H1 (cell line): ENCODE measurements at regions not wholly inside any gene's neighbourhood (a gene's known extent, or its start where the extent isn't known, plus 50 kb on each side); places are given as distances from the start of the nearest gene placed in this dataset.
A peak's percentile ranks its signal among the peaks of the same experiment; 100 is the strongest.

ENCODE experiments used
- CTCF ChIA-PET: fragments of 300-600 bp; sonication (Branson Sonifier 250); formaldehyde crosslinking; loops from one replicate; lab custom pipeline; 2021; ENCODE audit not compliant: partially characterized antibody; lab: Charles Lee
- POLR2A ChIA-PET: fragments of 300-600 bp; sonication (Branson Sonifier 250); formaldehyde crosslinking; loops from one replicate; lab custom pipeline; 2021; ENCODE audit warnings: inconsistent platforms; ENCODE audit not compliant: partially characterized antibody; lab: Charles Lee
- DNase-seq, 2 experiments: peaks; one replicate each; pipeline versions ENCODE4 v3.0.0 to v3.0.0-alpha.2; 2010 to 2022; ENCODE audit warnings: low spot score in 2 of 2, low read depth in 1 of 2, mixed read lengths in 1 of 2
- FAIRE-seq: peaks from 2 replicates; lab custom pipeline; 2011; peaks lifted over from hg19 to GRCh38; lab: Jason Lieb, UNC
- H2AFZ ChIP-seq: 2 replicates; pipeline ENCODE4 v1.8.1; 2012; ENCODE audit warnings: low read length, inconsistent platforms
- H2AK5ac ChIP-seq: 2 replicates; pipeline ENCODE4 v1.6.1; 2013; ENCODE audit warnings: low read depth, low read length
- H2BK120ac ChIP-seq: replicated peaks from 2 replicates; pipeline ENCODE3; 2013; ENCODE audit warnings: low read depth, low read length, inconsistent platforms
- H2BK12ac ChIP-seq: 2 replicates; pipeline ENCODE4 v1.6.1; 2013; ENCODE audit warnings: low read depth, low read length
- H2BK15ac ChIP-seq: 2 replicates; pipeline ENCODE4 v1.6.1; 2013; ENCODE audit warnings: low read length
- H2BK20ac ChIP-seq: 2 replicates; pipeline ENCODE4 v1.6.1; 2013; ENCODE audit warnings: low read length
- H2BK5ac ChIP-seq: 2 replicates; pipeline ENCODE4 v1.6.1; 2013; ENCODE audit warnings: low read depth, low read length
- H3K14ac ChIP-seq: 2 replicates; pipeline ENCODE4 v1.6.1; 2013; ENCODE audit warnings: inconsistent platforms; ENCODE audit not compliant: insufficient read length
- H3K18ac ChIP-seq: 2 replicates; pipeline ENCODE4 v1.6.1; 2013; ENCODE audit warnings: low read length; ENCODE audit errors: extremely low read depth
- H3K23ac ChIP-seq: 2 replicates; pipeline ENCODE4 v1.6.1; 2013; ENCODE audit warnings: inconsistent platforms; ENCODE audit not compliant: insufficient read length
- H3K23me2 ChIP-seq: 2 replicates; pipeline ENCODE4 v1.6.1; 2013; ENCODE audit warnings: low read depth, low read length
- H3K27ac ChIP-seq: 2 replicates; pipeline ENCODE4 v1.6.1; 2011; ENCODE audit warnings: low read depth, low read length, inconsistent platforms
- H3K27me3 ChIP-seq, 4 experiments: replicated peaks in 1 of 4; 1 replicate in 1 of 4; 2 replicates in 3 of 4; pipeline versions ENCODE4 v1.6.1 to v1.8.1; 2011 to 2013; ENCODE audit warnings: low read length in 3 of 4, mild to moderate bottlenecking in 3 of 4, inconsistent platforms in 2 of 4, mixed read lengths in 2 of 4, moderate library complexity in 1 of 4; ENCODE audit not compliant: control insufficient read depth in 3 of 4, insufficient read depth in 3 of 4; ENCODE audit errors: extremely low read depth in 1 of 4
- H3K36me3 ChIP-seq, 4 experiments: 2 replicates each; pipeline versions ENCODE4 v1.6.1 to v1.8.1; 2011 to 2013; ENCODE audit warnings: mild to moderate bottlenecking in 4 of 4, low read length in 3 of 4, moderate library complexity in 2 of 4, control low read depth in 1 of 4, inconsistent platforms in 1 of 4; ENCODE audit not compliant: insufficient read depth in 4 of 4, control insufficient read depth in 2 of 4
- H3K4ac ChIP-seq: replicated peaks from 2 replicates; pipeline ENCODE3; 2013; ENCODE audit warnings: low read length, low read depth, mixed read lengths, inconsistent platforms; ENCODE audit not compliant: insufficient read length
- H3K4me1 ChIP-seq, 4 experiments: replicated peaks in 1 of 4; 1 replicate in 1 of 4; 2 replicates in 3 of 4; pipeline versions ENCODE4 v1.6.1 to v1.8.1; 2011 to 2013; ENCODE audit warnings: low read length in 3 of 4, inconsistent platforms in 2 of 4, mixed read lengths in 1 of 4; ENCODE audit not compliant: insufficient read depth in 4 of 4, control insufficient read depth in 3 of 4
- H3K4me2 ChIP-seq, 2 experiments: 2 replicates each; pipeline versions ENCODE4 v1.6.1 to v1.8.1; 2011 to 2013; ENCODE audit warnings: low read depth in 2 of 2, low read length in 2 of 2, control low read depth in 1 of 2, inconsistent platforms in 1 of 2, mild to moderate bottlenecking in 1 of 2; ENCODE audit not compliant: insufficient read depth in 1 of 2
- H3K4me3 ChIP-seq, 4 experiments: fragments of 200-600, 300-600 bp in 1 of 4; sonication (generic), shearing (Covaris generic), sonication (Bioruptor Twin) in 1 of 4; 2 replicates each; pipeline versions ENCODE4 v1.5.1 to v1.8.1; 2011 to 2016; ENCODE audit warnings: low read length in 4 of 4, low read depth in 3 of 4, control low read depth in 2 of 4, inconsistent platforms in 2 of 4, mild to moderate bottlenecking in 2 of 4, mixed read lengths in 1 of 4, moderate library complexity in 1 of 4; ENCODE audit not compliant: insufficient read depth in 2 of 4; ENCODE audit errors: extremely low read depth in 1 of 4
- H3K56ac ChIP-seq: replicated peaks from 2 replicates; pipeline ENCODE3; 2013; ENCODE audit warnings: low read depth, mild to moderate bottlenecking, mixed read lengths, low read length, inconsistent platforms; ENCODE audit not compliant: insufficient read length
- H3K79me1 ChIP-seq: 2 replicates; pipeline ENCODE4 v1.6.1; 2013; ENCODE audit warnings: low read depth, low read length, control low read depth
- H3K79me2 ChIP-seq, 2 experiments: 2 replicates each; pipeline versions ENCODE4 v1.6.1 to v1.8.1; 2012 to 2013; ENCODE audit warnings: low read length in 2 of 2, mild to moderate bottlenecking in 2 of 2, inconsistent platforms in 1 of 2; ENCODE audit not compliant: insufficient read depth in 2 of 2, control insufficient read depth in 1 of 2
- H3K9ac ChIP-seq, 4 experiments: replicated peaks in 1 of 4; 1 replicate in 1 of 4; 2 replicates in 3 of 4; pipeline versions ENCODE4 v1.6.1 to v1.8.1; 2011 to 2013; ENCODE audit warnings: low read depth in 3 of 4, low read length in 3 of 4, control low read depth in 2 of 4, mild to moderate bottlenecking in 2 of 4, moderate library complexity in 2 of 4, inconsistent platforms in 1 of 4; ENCODE audit errors: extremely low read depth in 1 of 4
- H3K9me3 ChIP-seq, 2 experiments: 2 replicates each; pipeline versions ENCODE4 v1.6.1 to v1.8.1; 2012 to 2013; ENCODE audit warnings: mild to moderate bottlenecking in 2 of 2, moderate library complexity in 2 of 2, control low read depth in 1 of 2, inconsistent platforms in 1 of 2, low read depth in 1 of 2, low read length in 1 of 2, mixed read lengths in 1 of 2; ENCODE audit not compliant: insufficient read depth in 2 of 2
- H4K20me1 ChIP-seq, 2 experiments: replicated peaks in 1 of 2; 2 replicates each; pipeline versions ENCODE3 to v1.8.1; 2011 to 2013; ENCODE audit warnings: inconsistent platforms in 2 of 2, low read length in 2 of 2, mild to moderate bottlenecking in 1 of 2; ENCODE audit not compliant: insufficient read depth in 2 of 2, control insufficient read depth in 1 of 2
- H4K5ac ChIP-seq: 2 replicates; pipeline ENCODE4 v1.6.1; 2013; ENCODE audit warnings: low read length, low read depth, mixed read lengths, inconsistent platforms; ENCODE audit not compliant: insufficient read length
- H4K8ac ChIP-seq: 2 replicates; pipeline ENCODE4 v1.8.0; 2013; ENCODE audit warnings: mild to moderate bottlenecking, moderate library complexity, low read length, inconsistent platforms; ENCODE audit not compliant: insufficient read depth; ENCODE audit errors: extremely low read depth
- H4K91ac ChIP-seq: replicated peaks from 2 replicates; pipeline ENCODE3; 2013; ENCODE audit warnings: low read length, mixed read lengths, inconsistent platforms; ENCODE audit not compliant: insufficient read length
- BACH1 ChIP-seq: IDR thresholded peaks from 2 replicates; pipeline ENCODE4 v1.6.1; 2012; ENCODE audit warnings: low read length, improper control_type of control experiment
- GABPA ChIP-seq: IDR thresholded peaks from 2 replicates; pipeline ENCODE4 v1.6.1; 2011; ENCODE audit warnings: mild to moderate bottlenecking, low read length, moderate library complexity, borderline replicate concordance; ENCODE audit not compliant: insufficient read depth
- HDAC6 ChIP-seq: IDR thresholded peaks from one replicate; pipeline ENCODE4 v1.7.1; 2012; ENCODE audit warnings: low read depth, mild to moderate bottlenecking, inconsistent platforms, low read length, moderate library complexity
- JUND ChIP-seq: IDR thresholded peaks from 2 replicates; pipeline ENCODE4 v1.6.1; 2011; ENCODE audit warnings: mild to moderate bottlenecking, improper control_type of control experiment, low read length
- MAFK ChIP-seq: IDR thresholded peaks from 2 replicates; pipeline ENCODE4 v1.6.1; 2012; ENCODE audit warnings: low read depth, mild to moderate bottlenecking, improper control_type of control experiment, low read length
- NANOG ChIP-seq: IDR thresholded peaks from 2 replicates; pipeline ENCODE4 v1.6.1; 2011; ENCODE audit warnings: low read length, low read depth, mild to moderate bottlenecking, inconsistent platforms; ENCODE audit not compliant: insufficient read depth, poor library complexity, severe bottlenecking
- RNF2 ChIP-seq: fragments of 200-900, 300-1000 bp; sonication (generic); IDR thresholded peaks from 2 replicates; pipeline ENCODE4 v1.7.1; 2016; ENCODE audit warnings: borderline replicate concordance, low read depth, mild to moderate bottlenecking, antibody characterized with exemption, low read length; ENCODE audit not compliant: poor library complexity, severe bottlenecking; ENCODE audit errors: missing control alignments
- SRF ChIP-seq: IDR thresholded peaks from 2 replicates; pipeline ENCODE4 v1.6.1; 2011; ENCODE audit warnings: mild to moderate bottlenecking, low read depth, low read length, moderate library complexity
- TBP ChIP-seq: IDR thresholded peaks from 2 replicates; pipeline ENCODE4 v1.6.1; 2011; ENCODE audit warnings: low read depth, low read length, improper control_type of control experiment
- TCF12 ChIP-seq: IDR thresholded peaks from 2 replicates; pipeline ENCODE4 v1.6.1; 2011; ENCODE audit warnings: low read depth, mild to moderate bottlenecking, low read length
- USF2 ChIP-seq: IDR thresholded peaks from 2 replicates; pipeline ENCODE4 v1.6.1; 2011; ENCODE audit warnings: low read length, improper control_type of control experiment
- ZNF274 ChIP-seq: IDR thresholded peaks from 2 replicates; pipeline ENCODE4 v1.7.0; 2012; ENCODE audit warnings: low read length, borderline replicate concordance; ENCODE audit errors: extremely low read depth
- WGBS, 2 experiments: shearing (Covaris generic) in 1 of 2; methylation state at CpG; one replicate each; pipeline versions ENCODE4 v1.1.6 to v1.1.7; 2013 to 2015; ENCODE audit warnings: low lambda C conversion rate in 2 of 2, mixed read lengths in 2 of 2, inconsistent platforms in 1 of 2, low coverage in 1 of 2, missing lambda C conversion rate in 1 of 2; ENCODE audit not compliant: insufficient replicate concordance in 2 of 2, insufficient coverage in 1 of 2, insufficient read length in 1 of 2; ENCODE audit errors: extremely low coverage in 1 of 2, missing lambda C conversion rate in 1 of 2; 5-methylcytosine and 5-hydroxymethylcytosine counted together

GRCh38 chr14:104239185-104239775 lies 100.9 kb downstream of the KIF26A start:
- Histone ChIP-seq H3K4me3 (no peak overlapping the region), H3K23ac (no peak overlapping the region), H2BK20ac (no peak overlapping the region), H3K4ac (no peak overlapping the region), H3K79me2 (no peaks in the 10 kb centered on the region), H4K20me1 (no peaks in the 10 kb centered on the region), H3K14ac (no peak overlapping the region), H2BK15ac (no peak overlapping the region), H3K23me2 (no peaks in the 10 kb centered on the region), H3K79me1 (no peaks in the 10 kb centered on the region), H3K27ac (no peak overlapping the region), H3K27me3 (no peaks in the 10 kb centered on the region), H3K36me3 (no peaks in the 10 kb centered on the region), H2BK5ac (no peak overlapping the region), H3K56ac (no peak overlapping the region), H2BK120ac (no peak overlapping the region), H3K18ac (no peak overlapping the region), H2BK12ac (no peak overlapping the region), H4K91ac (no peak overlapping the region), H4K8ac (peak overlapping the region; percentile 25; the same call in 1 of the 2 replicates), H3K4me2 (no peak overlapping the region), H3K4me1 (peaks cover 0 to 6% (median 4%) of the 10 kb centered on the region in 4 experiments; a peak in 5 of 7 replicates), H2AFZ (no peak overlapping the region), H3K9ac (no peak overlapping the region), H2AK5ac (no peak overlapping the region), H3K9me3 (peaks cover 6 to 26% of the 10 kb centered on the region in 2 experiments), H4K5ac (no peak overlapping the region)
- FAIRE-seq (no peak), DNase-seq (no peak)
- POLR2A ChIA-PET = interaction anchor here (1.2 kb wide), 1 partner anchor 9 kb away, joined by 5 read pairs; no protein-coding TSS in a partner anchor
- TF ChIP-seq GABPA (no peak), BACH1 (no peak), HDAC6 (no peak), SRF (no peak), JUND (no peak), USF2 (no peak), MAFK (no peak), RNF2 (no peak), TCF12 (no peak), TBP (no peak), ZNF274 (no peak), NANOG (no peak)
- WGBS, 2 experiments = 70% methylated on average over 7 of the region's 8 CpGs; no CpG with 5 or more reads in 1 of the 2 experiments
- CTCF ChIA-PET = interaction anchor here (2.4 kb wide), 1 partner anchor 13 kb away, joined by 14 read pairs; no protein-coding TSS in a partner anchor
